NCI-H1930 (cell line): ENCODE measurements at regions not wholly inside any gene's neighbourhood (a gene's known extent, or its start where the extent isn't known, plus 50 kb on each side); places are given as distances from the start of the nearest gene placed in this dataset.
"Not testable (repeated sequence)": the region's sequence is repeated elsewhere in the genome, so short reads cannot be mapped to it uniquely, and the experiment has no call there.

ENCODE experiments used
- DNase-seq, 2 experiments: peaks; one replicate each; lab custom pipeline; 2025; lab: John Stamatoyannopoulos, UW

DNA sequence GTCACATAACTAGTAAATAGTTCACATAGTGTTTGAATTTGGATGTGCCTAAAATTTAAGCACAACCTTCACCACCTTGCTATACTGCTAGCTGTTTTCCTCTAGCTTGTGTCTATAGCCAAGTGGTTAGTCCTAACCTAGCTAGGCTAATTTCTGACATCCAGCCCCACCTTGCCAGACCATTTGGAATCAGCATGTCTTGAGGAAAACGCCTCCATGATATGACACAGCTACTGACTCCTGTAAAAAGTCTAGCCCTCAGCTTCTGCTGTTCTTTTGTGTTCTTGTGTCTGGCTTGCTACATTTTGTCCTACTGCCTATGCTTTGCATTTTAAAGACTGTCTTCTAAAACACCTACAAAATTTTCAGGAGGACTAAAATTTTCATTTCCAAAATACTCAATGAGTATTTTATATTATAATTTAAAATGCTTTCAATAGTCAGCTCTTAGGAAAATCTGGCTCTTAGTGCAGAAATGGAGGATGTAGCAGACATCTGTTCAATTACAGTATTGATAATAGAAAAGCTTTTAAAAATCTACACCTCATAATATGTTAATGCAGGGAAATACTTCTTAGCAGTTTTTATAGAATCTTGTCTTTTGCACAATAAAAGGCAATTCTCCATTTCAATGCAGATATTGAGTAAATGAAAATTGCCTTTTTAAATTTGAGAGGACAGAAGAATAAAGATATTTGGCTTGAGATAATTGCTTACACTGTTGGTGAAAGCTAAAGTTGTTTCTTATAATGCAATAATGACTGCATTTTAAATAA, 160.8 kb upstream of the APP start:
- DNase-seq = no peak

- no peak for DNase-seq
These were observed 150.0 kb upstream of the APP start for GRCh38 chr21:26320596-26320995.

GRCh38 chr21:26307640-26308039, 137.1 kb upstream of the APP start:
- DNase-seq = no peak

DNA sequence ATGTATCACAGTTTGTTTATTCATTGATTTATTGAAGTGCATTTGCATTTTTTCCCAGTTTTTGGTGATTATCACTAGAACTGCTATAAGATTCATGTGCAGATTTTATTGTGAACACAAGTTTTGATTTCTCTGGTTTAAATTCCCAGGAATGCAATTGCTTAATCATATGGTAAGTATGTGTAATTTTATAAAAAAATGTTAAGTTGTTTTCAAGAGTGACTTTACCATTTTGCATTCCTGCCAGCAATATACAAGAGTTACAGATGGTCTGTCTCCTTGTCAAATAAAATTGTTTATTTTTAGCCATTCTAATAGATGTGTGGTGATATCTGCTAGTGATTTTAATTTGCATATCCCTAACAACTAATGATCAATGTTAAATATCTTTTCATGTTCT, 127.3 kb upstream of the APP start:
- DNase-seq = no peak

GRCh38 chr21:26293141-26293946, 122.8 kb upstream of the APP start:
- DNase-seq = no peak

DNA sequence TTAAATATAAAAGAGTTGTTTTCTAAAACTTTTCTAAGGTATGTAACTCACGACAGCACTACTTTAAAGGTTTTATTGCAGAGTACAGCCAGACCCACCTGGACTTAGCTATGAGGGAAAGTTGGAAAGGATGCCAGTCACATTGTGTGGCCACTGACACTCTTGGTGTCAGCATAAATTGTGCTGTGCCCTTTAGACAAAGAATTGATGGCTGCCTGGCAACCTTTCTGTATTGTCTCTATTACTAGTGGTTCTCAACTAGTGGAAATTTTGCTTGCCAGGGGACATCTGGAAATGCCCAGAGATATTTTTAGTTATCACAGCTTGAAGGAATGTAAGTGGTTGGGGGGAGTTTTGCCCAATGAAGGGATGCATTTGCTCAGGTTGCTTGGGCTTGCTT, 117.5 kb upstream of the APP start:
- no peak for DNase-seq

- DNase-seq = no peak
These were observed 114.0 kb upstream of the APP start for GRCh38 chr21:26284531-26284930.

DNA sequence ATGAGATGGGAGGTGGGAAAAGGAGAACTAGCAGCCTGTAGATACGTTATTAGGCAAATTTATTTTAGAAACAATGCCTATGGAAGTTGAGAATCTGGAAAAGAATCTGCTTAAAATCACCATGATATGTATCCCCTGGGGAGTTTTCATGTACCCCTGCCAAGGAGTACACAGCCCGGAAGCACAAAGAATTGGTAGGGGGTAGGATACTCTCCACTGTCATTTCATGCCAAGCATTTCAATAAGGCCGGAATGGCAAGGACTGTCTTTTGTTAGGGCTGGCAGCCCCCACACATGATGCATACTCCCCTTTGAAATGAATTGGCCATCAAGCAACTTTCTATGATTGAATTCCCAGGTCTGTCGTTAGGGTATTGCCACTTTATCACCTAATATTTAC, 111.5 kb upstream of the APP start:
- no peak for DNase-seq

- DNase-seq = no peak
These were observed 110.9 kb upstream of the APP start for GRCh38 chr21:26281506-26281905.

DNA sequence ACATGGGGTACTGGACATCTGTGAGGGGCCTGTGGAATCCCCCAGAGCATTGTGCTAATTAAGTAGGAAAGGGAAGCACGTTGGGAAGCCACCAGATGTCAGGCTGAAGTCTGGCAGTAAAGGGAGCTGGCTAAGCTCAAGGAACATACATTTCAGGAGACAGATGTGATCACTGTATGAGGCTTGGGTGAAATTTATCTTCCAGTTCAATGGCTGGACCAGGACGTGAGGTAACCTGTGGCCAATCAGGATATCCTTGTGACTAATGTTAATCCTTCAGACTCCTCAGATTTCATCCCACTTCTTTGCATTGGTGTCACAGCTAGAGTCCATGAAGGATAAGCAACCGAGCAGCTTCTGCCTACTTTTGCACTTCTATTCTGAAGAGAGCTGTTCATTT, 110.2 kb upstream of the APP start:
- DNase-seq = no peak

DNA sequence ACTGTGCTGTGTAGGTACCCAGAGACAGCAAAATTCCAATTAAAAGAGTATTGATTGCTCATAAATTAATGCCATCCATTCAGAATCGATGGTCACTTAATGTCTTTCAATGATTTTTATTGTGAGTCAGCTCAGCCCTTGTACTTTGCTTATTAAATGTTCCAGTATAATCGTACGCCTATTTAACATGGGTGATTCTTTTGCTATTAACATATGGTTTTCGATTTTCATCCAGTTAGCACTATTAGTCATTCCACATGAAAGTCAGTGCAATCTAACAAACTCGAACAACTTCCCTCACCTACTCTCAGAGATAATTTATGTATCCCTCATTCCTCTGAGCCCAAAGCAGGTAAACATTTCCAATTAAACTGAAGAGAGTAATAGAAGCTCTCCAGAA, 109.6 kb upstream of the APP start:
- no peak for DNase-seq

GRCh38 chr21:26275801-26276200, 105.2 kb upstream of the APP start:
- DNase-seq = no peak

GRCh38 chr21:26273686-26274313, 103.2 kb upstream of the APP start:
- no peak for DNase-seq

DNA sequence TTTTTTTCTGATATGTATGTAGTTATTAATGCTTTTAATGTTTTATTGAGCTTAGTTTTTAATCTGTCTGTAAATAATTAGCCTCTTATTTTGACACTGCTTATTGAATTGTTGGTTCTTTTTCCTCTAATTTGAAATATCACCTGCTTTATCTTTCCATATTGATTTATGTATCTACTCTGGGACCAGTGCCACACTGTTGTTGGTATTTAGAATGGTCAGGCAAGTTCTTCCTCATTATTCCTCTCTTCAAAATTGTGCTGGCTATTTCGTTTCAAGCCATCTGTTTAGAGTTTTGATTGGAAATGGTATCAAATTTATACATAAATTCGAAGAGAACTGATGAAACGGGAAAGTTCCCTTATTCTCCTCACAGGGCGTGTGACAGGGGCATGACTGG, 96.8 kb upstream of the APP start:
- no peak for DNase-seq

GRCh38 chr21:26246073-26246472, 75.5 kb upstream of the APP start:
- DNase-seq = no peak

- no peak for DNase-seq
These were observed 74.9 kb upstream of the APP start for GRCh38 chr21:26245428-26245827.

DNA sequence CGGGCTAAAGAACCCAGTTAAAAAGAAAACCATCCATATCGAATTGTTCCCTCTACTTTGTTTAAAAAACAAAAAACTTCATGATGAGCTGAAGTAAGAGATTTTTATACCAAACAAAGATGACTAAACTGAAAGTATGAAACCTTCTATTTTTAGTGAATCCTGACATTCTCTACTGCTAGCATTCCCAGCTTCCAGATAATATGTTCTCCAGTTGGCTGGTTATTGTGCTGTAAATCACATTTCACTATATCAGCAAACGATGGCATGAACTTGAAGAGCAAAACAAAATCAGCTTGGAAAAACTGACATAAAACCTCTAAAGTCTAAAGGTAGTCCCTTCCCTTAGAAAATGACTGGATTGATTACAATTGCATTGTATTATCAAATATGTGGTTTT, 68.1 kb upstream of the APP start:
- DNase-seq = no peak

DNA sequence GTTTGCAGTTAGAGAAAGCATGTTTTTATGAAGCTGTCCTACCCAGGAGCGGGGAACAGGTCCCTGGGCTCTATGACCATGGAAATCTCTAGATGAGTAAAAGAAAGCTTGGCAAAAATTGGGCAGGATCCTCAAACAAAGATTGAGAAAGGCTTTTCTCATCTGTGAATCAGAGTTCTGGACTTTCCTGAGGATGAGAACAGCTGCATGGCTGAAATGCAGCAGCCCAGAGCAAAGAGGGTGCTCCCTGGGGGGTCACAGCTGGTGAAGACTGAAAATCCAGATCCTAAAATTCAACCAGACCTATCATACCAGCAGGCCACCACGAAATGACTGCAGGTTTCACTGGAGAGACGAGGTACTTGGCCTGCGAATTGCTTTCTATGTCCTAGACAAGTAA, 65.7 kb upstream of the APP start:
- DNase-seq = no peak

GRCh38 chr21:26233297-26233696, 62.7 kb upstream of the APP start:
- not testable (repeated sequence) for DNase-seq

- DNase-seq = not testable (repeated sequence)
These were observed 61.9 kb upstream of the APP start for GRCh38 chr21:26232491-26232890.

DNA sequence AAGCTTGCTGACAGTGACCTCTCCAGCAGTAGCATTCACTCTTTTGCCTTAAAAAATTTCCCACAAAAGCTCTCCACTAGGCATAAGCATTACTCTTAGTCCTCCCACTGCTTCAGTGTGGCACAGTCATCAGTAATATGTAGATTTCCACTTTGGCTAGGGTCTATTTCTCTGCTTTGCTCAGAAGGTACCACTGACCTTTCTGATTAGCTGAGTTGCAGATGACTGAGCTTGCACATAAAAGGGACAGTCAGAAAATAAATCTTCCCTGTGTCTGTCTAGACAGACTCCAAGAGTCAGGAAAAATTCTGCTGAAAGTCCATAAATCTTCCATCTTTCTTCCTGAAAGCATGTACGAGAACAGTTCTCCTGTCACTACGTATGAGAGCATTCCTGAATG, 56.6 kb upstream of the APP start:
- no peak for DNase-seq

DNA sequence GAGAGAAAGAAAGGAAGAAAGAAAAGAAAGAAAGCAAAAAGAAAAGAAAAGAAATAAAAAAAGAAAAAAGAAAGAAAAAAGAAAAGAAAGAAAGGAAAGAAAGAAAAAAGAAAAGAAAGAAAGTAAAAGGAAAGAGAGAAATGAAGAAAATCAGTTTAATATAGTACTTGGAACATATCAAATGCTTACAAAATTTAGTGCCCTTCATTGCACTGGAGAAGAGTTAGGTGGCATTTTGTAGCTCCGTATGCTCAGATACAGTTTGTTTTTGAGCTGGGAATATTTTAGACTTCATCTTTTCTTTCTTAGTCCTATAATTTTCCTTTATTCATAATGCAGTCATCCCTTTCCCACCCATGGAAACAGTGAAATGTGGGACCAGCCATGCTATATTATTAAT, 56.2 kb upstream of the APP start:
- no peak for DNase-seq

GRCh38 chr21:26225046-26225445, 54.5 kb upstream of the APP start:
- DNase-seq = no peak
